Mammary epithelial cell (primary cell): ENCODE measurements at regions not wholly inside any gene's neighbourhood (a gene's known extent, or its start where the extent isn't known, plus 50 kb on each side); places are given as distances from the start of the nearest gene placed in this dataset.

Experiments
- EZH2 ChIP-seq: IDR thresholded peaks from 2 replicates; pipeline ENCODE4 v1.6.1; 2012; ENCODE audit warnings: low read length, inconsistent platforms, borderline replicate concordance
- TF ChIP-seq, protein P1 (sequence below), 2 donors: IDR thresholded peaks in 1 of 2; conservative IDR thresholded peaks in 1 of 2; 2 replicates each; pipeline ENCODE4 v1.5.1; 2011 to 2012; ENCODE audit warnings: inconsistent platforms in 2 of 2, low read length in 2 of 2, mild to moderate bottlenecking in 2 of 2, control low read depth in 1 of 2, low read depth in 1 of 2; ENCODE audit not compliant: insufficient read depth in 1 of 2; ENCODE audit errors: extremely low read depth in 1 of 2

DNA sequence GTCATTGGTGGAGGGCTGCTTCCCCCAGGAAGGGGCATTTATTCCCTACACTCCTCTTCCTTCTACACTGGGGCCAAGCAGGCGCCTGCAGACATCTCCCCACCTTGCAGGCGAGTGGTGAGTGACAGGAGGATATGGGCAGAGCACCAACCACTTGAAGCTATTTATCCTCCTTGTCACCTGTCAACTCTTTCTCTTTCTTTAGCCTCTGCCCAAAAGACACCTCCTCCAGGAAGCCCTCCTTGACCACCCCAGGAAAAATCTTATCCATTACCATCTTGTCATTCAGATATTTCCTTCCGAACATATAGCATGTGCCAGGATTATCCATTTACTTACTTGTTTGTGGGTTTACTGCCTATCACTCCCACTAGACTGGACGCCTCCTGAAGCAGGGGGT, 362.4 kb downstream of the MN1 start:
- TF ChIP-seq, protein P1, sequence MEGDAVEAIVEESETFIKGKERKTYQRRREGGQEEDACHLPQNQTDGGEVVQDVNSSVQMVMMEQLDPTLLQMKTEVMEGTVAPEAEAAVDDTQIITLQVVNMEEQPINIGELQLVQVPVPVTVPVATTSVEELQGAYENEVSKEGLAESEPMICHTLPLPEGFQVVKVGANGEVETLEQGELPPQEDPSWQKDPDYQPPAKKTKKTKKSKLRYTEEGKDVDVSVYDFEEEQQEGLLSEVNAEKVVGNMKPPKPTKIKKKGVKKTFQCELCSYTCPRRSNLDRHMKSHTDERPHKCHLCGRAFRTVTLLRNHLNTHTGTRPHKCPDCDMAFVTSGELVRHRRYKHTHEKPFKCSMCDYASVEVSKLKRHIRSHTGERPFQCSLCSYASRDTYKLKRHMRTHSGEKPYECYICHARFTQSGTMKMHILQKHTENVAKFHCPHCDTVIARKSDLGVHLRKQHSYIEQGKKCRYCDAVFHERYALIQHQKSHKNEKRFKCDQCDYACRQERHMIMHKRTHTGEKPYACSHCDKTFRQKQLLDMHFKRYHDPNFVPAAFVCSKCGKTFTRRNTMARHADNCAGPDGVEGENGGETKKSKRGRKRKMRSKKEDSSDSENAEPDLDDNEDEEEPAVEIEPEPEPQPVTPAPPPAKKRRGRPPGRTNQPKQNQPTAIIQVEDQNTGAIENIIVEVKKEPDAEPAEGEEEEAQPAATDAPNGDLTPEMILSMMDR (conservative IDR thresholded peaks at IDR 0.05 in 1 of 2, IDR thresholded peaks at IDR 0.05 in 1 of 2; ENCODE audit: extremely low read depth in 1 of 2, insufficient read depth in 1 of 2, low read depth in 1 of 2, low read length in 2 of 2) = no peak
- no peak for TF ChIP-seq EZH2
